HG02571 (cell line): ENCODE measurements at regions not wholly inside any gene's neighbourhood (a gene's known extent, or its start where the extent isn't known, plus 50 kb on each side); places are given as distances from the start of the nearest gene placed in this dataset.
"Not testable (repeated sequence)": the region's sequence is repeated elsewhere in the genome, so short reads cannot be mapped to it uniquely, and the experiment has no call there.

Experiments
- ATAC-seq: cut with Tn5 transposase; IDR thresholded peaks from one replicate; pipeline ENCODE4 v1.9.1; 2021; ENCODE audit warnings: mild to moderate bottlenecking, moderate library complexity; ENCODE audit not compliant: unreplicated experiment

DNA sequence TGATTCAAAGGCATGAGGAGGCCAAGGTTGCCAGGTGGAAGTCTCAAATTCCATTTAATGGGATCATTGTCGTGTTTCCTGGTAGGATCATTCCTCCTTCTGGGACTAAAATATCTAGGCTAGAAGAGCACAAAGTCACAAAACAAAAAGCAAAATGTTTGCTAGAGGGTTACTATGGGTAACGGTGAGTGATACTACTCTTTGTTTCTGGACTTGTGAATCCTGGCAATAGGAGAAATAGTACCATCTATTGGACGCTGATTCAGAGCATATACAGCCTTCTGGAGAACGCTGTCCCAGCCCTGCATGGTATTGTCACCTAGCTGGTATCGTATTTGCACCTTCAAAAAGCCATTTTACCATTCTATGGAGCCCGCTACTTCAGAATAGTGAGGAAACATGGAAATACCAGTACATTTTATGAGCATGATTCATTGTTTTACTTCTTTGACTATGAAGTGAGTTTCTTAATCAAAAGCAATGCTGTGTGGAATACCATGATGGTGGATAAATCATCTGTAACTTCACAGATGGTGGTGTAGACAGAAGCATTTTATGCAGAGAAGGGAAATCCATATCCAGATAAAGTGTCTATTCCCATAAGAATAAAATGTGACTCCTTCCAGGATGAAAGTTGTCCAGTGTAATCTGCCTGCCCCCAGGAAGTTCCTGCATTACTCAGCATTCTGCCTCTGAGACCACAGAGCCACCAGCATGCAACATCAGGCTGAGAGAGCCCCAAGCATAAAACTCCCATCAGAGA is 361.0 kb downstream of the ETV1 start:
- no peak for ATAC-seq

DNA sequence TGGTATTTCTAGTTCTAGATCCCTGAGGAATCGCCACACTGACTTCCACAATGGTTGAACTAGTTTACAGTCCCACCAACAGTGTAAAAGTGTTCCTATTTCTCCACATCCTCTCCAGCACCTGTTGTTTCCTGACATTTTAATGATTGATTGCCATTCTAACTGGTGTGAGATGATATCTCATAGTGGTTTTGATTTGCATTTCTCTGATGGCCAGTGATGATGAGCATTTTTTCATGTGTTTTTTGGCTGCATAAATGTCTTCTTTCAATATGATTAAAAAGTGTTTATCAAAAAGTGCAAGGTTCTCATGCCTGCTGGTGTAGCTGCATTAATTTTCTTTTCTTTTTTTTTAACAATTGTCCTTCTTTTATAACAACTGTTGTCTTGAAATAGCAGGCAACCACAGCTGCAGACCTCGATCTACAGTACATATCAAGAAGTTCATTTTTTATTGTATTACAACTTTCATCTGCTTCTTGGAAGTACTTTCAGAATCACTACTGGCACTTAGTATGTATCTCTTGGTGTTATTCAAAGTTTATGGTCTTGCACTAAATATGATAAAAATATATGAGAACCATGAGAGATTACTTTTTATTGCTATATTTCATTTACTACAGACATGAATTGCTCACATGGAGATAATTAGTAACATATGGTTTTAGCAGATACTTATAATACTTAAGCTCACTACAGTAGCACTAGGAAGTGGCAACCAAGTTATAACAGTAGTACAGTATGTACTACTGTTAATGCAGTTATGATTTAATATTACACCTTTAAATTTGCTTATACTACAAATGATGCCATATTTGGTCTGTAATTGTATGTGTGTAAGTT is 358.0 kb downstream of the ETV1 start:
- ATAC-seq: not testable (repeated sequence)

DNA sequence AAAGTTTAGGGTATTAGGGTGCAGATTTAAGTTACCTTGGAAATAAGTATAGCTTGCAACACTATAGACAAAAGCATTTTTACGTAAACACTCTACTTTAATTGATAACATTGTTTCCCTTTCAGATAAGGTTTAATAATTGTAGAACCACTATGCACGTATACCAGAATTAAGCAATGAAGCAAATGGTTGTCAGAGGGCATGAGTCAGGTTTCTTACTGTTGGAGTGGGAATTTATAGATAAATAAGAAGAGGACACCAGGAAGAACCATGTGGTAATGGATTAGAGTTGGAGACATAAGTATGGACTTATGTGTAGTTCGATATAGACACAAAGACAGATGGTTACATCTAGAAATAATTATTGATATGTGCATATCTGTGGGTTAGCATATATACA is 355.6 kb downstream of the ETV1 start:
- no peak for ATAC-seq

GRCh38 chr7:13639396-13639795 is 350.1 kb downstream of the ETV1 start:
- ATAC-seq: no peak

- no peak for ATAC-seq
Measured at GRCh38 chr7:13641714-13642113, 347.8 kb downstream of the ETV1 start.

GRCh38 chr7:13651167-13651566 is 338.3 kb downstream of the ETV1 start:
- no peak for ATAC-seq

DNA sequence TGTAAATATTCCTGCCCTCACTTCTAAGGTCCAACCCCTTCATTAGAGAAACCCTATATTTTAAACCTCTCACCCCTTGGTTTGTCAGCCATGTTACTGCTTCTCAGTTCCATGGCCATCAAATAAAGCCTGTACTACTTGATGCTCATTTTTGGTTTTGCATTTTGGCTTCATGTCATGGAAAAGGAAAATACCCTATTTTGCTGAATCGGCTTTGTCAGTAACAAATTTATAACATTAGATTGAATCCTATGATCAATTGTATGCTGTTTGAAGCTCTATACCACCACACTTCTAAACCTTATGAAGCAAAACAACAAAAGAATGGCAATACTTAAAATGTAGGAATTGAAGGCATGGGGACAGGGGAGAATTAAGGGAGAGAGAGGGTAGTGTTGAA is 333.1 kb downstream of the ETV1 start:
- no peak for ATAC-seq

GRCh38 chr7:13673290-13673689 is 316.2 kb downstream of the ETV1 start:
- no peak for ATAC-seq

DNA sequence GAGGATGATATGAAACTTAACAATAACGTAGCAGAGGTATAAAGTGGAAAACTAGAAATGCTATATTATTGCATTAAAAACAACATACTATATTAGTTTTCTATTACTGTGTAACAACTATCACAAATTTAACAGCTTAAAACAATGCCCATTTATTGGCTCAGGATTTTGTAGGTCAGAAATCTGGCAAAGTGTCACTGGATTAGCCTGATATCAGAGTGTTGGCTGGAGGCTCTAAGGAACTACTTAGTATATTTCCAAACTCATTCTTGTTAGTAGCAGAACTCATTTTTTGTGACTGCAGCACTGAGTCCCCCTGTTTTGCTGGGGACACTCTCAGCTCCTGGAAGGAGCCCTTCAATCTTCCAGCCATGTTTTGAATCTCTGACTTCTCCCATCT is 306.8 kb downstream of the ETV1 start:
- ATAC-seq: no peak

- no peak for ATAC-seq
Measured at GRCh38 chr7:13687500-13687899, 302.0 kb downstream of the ETV1 start.

DNA sequence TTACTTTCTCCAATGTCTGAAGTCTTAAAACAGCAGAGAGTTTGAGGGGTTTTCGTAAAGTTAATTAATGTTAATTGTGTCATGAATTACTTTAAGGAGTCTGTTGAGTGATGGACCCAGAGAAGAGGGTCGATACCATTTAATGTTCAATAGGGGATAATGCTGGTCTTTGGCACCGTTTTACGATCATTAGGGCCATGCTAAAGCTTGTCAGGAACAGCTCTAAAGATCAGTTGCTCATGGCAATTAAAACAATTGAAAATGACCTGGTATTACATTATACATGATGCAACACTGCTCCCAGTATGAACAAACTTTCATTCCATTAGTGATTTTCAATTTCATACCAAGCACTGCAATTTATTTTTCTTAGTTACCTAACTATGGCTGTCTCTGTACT is 296.9 kb downstream of the ETV1 start:
- ATAC-seq: no peak

DNA sequence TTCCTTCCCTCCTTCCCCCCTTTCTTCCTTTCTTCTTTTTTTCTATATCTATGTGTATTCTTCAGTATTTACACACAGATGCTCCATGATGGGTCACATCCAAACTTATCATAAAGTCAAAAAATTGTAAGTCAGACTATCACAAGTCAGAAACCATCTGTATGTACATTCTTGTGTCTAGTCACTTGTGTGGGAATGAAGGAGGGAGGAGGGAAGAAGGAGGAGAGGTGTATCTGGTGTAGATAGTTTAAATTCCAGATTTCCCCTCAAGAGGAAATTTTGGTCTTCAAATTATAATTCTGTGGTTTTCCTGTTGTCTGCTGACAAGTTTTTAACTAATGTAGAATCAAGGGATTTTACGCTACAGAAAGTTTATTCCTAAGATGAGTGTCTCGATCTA is 287.2 kb downstream of the ETV1 start:
- no peak for ATAC-seq

- ATAC-seq: no peak
Measured at GRCh38 chr7:13708670-13709069, 280.8 kb downstream of the ETV1 start.

GRCh38 chr7:13713092-13713491 is 276.4 kb downstream of the ETV1 start:
- no peak for ATAC-seq

DNA sequence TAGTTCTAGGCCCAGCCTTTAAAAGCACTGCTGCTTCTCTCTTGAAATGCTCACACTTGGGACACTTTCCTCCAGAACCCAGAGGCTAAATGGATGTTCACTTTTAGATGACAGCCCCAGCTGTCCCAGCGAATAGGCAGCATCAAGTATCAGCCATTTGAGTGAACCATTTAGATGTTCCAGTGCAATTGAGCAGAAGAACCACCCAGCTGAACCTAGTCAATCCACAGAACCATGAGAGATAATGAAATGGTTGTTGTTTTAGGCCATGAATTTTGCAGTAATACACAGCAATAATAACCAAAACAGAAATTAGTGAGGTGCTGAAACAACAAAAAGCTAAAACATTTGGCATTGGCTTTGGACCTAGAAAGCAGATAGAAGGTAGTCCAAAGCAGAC is 273.9 kb downstream of the ETV1 start:
- ATAC-seq: no peak

DNA sequence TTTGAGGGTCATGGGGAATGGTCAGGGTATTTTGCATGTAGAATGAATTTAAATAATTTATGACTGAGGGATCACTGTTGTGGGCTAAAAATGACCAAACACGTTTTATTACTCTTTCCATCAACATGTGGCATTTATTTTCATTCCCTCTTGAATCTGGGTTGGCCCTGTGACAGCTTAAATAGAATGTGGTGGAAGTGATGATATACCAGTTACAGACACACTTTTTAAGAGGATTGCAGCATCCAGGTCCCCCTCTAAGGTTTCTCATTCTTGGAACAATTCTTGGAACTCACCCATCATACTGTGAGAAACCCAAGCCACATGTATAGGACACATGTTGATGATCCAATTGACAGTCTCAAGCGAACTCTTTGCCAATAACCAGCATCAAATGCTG is 272.4 kb downstream of the ETV1 start:
- no peak for ATAC-seq

DNA sequence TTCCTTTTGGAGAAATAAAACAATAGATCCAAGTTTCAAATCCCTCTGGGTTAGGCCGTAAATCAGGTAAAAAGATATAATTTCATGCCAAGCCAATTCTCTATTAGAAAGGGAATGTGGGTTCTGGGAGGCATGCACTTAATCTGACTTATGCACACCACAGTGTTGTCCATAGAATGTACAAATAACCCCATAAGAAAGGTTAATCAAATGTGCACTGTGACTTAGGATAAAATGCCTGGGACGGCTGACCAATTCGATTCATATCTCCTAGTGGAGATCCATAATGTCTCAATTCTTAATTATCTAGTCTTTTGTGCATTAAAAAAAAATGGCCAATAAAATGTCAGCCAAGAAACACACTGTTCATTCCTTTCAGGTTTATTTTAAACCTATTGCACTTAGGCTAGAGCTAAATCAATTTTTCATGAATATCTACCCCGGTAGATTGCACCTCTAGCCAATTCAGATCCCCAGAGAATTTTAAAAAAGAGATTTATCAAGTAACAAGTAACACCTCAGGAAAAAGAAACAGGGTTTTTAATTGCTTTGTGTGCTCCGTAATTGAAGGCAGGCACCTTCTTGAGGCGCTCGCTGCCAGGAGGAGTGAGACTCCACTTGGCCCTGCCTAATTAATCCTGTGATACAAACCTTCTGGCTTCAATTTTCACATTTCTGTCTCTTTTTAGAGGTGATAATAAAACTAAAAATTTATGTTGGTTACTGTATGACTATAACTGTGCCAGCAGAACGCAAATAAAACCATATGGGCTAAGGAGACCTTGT is 265.1 kb downstream of the ETV1 start:
- no peak for ATAC-seq

DNA sequence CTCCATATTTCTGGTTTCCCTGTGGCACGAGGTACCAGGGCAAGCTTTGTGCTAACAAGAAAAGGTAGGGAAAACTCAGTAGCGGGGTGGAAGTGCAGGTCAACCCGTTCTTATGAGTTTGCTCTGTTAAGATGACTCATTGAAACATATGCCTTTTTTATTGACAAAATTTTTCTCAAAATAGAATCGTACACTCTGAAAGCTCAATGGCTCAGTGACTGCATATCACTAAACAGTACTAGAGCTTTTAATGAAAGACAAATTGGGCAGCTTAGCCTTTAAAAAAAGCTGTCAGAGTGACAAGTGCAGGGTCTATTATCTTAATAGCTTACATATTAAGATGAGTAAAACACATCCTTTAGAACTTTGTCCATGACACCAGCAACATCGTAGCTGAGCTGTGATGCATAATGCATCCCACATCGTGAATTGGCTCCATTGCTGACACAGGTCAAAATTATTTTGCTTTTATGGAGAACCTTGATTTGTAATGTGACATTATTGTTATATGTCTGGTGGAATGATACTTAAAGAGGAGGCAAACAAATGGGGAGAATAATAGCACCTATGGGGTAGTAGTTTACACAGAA is 264.4 kb downstream of the ETV1 start:
- no peak for ATAC-seq

DNA sequence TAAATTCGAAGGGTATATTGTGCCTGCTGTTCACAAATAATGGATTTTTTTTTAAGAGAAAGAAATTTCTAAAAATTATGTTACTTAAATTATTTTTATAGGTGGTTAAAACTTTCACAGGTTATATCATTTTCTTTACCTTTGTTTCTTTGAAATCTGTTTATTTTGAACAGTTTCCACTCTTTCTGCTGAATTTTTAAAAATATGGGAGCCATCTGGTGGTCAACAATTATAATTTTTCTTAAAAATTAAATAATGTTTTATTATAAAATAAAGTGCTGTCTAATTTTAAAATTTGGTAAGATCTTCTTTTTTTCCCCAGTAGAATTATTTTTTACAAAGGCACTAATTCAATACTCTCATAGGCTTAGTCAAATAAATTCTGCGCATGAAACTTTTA is 263.9 kb downstream of the ETV1 start:
- no peak for ATAC-seq

DNA sequence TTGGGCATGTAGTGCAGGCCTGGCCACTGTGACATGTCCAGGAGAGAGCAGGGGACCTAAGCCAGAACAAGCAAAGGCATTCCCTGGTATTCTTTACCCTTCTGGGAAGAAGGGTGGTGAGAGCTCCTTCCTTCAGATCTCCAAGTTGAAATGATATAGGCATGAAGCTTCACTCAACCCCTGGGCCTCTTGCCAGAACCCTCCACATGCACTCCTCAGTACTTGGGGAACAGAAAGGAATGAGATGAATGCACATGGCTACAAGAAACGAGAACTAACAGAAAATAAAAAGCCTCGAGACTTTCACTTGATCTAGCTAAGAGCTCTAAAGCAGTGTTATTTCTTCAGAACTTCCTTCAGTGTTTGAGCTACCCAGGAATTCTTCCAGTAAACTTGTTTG is 262.2 kb downstream of the ETV1 start:
- ATAC-seq: no peak

GRCh38 chr7:13727751-13728150 is 261.7 kb downstream of the ETV1 start:
- ATAC-seq: no peak
